HG03354 (cell line): ENCODE measurements at regions not wholly inside any gene's neighbourhood (a gene's known extent, or its start where the extent isn't known, plus 50 kb on each side); places are given as distances from the start of the nearest gene placed in this dataset.

Source experiments
- ATAC-seq: cut with Tn5 transposase; IDR thresholded peaks from one replicate; pipeline ENCODE4 v1.9.1; 2021; ENCODE audit warnings: mild to moderate bottlenecking; ENCODE audit not compliant: unreplicated experiment, poor library complexity, severe bottlenecking

- no peak for ATAC-seq
Observed at GRCh38 chr4:15130441-15130840, 128.2 kb downstream of the CPEB2 start.

GRCh38 chr4:15131551-15131950 lies 129.3 kb downstream of the CPEB2 start:
- no peak for ATAC-seq

GRCh38 chr4:15132739-15133138 lies 130.5 kb downstream of the CPEB2 start:
- ATAC-seq = no peak

- ATAC-seq = no peak
Observed at GRCh38 chr4:15139599-15139998, 137.3 kb downstream of the CPEB2 start.

- no peak for ATAC-seq
Observed at GRCh38 chr4:15142201-15142600, 139.9 kb downstream of the CPEB2 start.

- ATAC-seq = no peak
Observed at GRCh38 chr4:15143551-15143950, 141.3 kb downstream of the CPEB2 start.

- no peak for ATAC-seq
Observed at GRCh38 chr4:15144249-15144966, 142.1 kb downstream of the CPEB2 start.

- no peak for ATAC-seq
Observed at GRCh38 chr4:15144967-15145295, 142.7 kb downstream of the CPEB2 start.

GRCh38 chr4:15145709-15146108 lies 143.4 kb downstream of the CPEB2 start:
- ATAC-seq = no peak

GRCh38 chr4:15147714-15148113 lies 145.4 kb downstream of the CPEB2 start:
- no peak for ATAC-seq

- no peak for ATAC-seq
Observed at GRCh38 chr4:15148199-15148598, 145.9 kb downstream of the CPEB2 start.

GRCh38 chr4:15148691-15149090 lies 146.4 kb downstream of the CPEB2 start:
- no peak for ATAC-seq

GRCh38 chr4:15149234-15149838 lies 147.1 kb downstream of the CPEB2 start:
- ATAC-seq = peak; percentile 63

GRCh38 chr4:15149839-15150592 lies 147.7 kb downstream of the CPEB2 start:
- peak; percentile 68 for ATAC-seq

GRCh38 chr4:15150631-15151030 lies 148.3 kb downstream of the CPEB2 start:
- no peak for ATAC-seq

GRCh38 chr4:15151033-15151432 lies 148.8 kb downstream of the CPEB2 start:
- ATAC-seq = no peak

- no peak for ATAC-seq
Observed at GRCh38 chr4:15153662-15154061, 151.4 kb downstream of the CPEB2 start.

- ATAC-seq = no peak
Observed at GRCh38 chr4:15158406-15159091, 156.3 kb downstream of the CPEB2 start.

- ATAC-seq = no peak
Observed at GRCh38 chr4:15159477-15160019, 157.3 kb downstream of the CPEB2 start.

- no peak for ATAC-seq
Observed at GRCh38 chr4:15161439-15161838, 159.2 kb downstream of the CPEB2 start.
